ENCODE measurements at regions not wholly inside any gene's neighbourhood (a gene's known extent, or its start where the extent isn't known, plus 50 kb on each side); places are given as distances from the start of the nearest gene placed in this dataset.
A peak's percentile ranks its signal among the peaks of the same experiment; 100 is the strongest.
"Not testable (repeated sequence)": the region's sequence is repeated elsewhere in the genome, so short reads cannot be mapped to it uniquely, and the experiment has no call there.

DNA sequence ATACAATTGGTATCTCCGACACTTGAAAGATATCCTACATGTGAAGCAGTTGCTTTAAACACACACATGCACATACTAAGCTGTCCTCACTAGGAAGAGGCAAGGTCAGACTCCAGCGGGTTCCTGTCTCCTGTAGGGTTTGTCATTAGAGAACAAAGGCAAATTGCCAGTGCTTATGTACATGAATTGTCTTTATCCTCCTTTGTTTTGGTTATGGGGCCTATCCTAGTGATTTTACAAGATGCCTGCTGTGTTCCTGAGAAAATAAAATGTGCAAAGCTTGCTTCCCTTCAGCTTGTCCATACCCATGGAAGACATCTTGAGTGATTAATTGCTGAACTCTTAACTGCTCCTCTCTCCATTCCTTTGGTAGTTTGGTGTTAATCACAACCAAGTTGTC, 86.7 kb upstream of the SLC39A10 start:
- DNase-seq: no peak

GRCh38 chr2:195569255-195569654, 87.8 kb upstream of the SLC39A10 start:
- no peak for DNase-seq

- DNase-seq: not testable (repeated sequence)
Measured at GRCh38 chr2:195564625-195565135, 92.3 kb upstream of the SLC39A10 start.

- no peak for DNase-seq
Measured at GRCh38 chr2:195563857-195564512, 93.0 kb upstream of the SLC39A10 start.

DNA sequence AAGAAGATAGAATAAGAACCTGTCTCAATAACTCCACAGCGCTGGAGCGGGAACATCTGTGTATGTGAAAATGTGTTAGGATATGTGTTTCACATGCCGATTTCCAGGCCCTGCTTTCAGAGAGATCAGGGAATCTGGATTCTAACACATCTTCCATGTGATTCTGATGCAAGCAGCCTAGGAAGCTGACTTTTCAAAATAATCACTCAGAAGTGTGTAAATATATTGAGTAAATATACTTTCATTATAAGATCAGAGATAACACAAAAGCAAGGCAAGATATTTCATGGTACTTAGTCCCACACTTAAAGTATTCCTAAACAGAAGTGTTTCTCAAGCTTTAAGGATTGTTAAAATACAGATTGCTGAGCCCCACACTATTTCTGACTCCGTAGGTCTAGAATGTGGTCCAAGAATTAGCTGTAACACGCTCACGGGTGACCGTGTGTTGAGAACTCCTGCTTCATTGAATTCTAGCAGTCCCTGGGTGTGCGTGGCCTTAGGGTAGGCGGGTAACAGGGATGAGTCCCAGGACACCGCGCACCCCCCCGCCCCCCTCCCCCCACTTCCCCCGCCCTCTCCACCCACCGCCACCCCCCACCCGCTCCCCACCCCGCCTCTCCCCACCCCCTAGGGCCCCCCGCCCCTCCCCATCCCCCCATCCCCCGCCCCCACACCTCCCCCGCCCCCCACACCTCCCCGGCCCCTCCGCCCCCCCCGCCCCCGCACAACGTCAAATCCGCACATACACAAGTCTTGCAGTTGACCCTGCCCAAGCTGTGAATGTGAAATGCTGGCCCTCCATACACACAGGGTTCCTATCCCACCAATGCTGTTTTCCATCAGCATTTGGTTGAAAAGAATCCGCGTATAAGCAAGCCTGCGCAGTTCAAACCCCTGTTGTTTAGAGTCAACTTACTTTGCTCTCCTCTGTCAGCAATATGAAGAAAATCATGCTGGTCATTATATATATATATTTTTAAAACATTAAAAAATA, 94.2 kb upstream of the SLC39A10 start:
- DNase-seq: no peak

DNA sequence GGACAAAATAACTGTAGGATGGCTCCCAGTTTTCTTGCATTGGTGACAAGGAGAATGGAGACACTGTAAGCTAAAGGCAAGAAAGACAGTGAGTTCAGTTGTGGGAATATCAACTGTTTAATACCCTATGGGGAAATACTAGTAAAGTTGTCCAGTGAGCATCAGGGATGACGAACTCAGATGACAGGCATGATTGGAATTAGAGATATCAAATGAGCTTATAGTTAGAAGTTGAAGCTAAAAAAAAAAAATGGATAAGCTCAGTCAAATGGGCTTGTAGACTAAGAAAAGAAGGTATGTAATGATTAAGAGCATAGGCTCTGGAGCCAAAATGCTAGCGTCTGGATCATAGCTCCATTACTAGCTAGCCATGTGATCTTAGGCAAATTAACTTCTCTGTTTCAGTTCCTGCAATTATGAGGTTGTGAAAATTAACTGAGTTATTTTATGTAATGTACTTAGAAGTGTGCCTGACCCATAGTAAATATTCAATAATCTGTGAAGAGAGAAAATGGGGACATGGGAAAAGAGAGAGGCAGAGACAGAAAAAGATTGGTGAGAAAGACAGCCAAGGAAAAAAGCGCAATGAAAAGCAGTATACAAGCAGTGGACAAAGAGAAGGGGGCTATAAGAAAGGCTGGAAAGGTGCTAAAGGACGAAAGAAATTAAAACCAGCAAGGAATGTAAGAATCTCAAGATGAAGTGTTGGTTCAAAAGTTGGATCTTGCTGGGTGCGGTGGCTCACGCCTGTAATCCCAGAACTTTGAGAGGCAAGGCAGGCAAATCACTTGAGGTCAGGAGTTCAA, 95.7 kb upstream of the SLC39A10 start:
- DNase-seq: no peak

DNA sequence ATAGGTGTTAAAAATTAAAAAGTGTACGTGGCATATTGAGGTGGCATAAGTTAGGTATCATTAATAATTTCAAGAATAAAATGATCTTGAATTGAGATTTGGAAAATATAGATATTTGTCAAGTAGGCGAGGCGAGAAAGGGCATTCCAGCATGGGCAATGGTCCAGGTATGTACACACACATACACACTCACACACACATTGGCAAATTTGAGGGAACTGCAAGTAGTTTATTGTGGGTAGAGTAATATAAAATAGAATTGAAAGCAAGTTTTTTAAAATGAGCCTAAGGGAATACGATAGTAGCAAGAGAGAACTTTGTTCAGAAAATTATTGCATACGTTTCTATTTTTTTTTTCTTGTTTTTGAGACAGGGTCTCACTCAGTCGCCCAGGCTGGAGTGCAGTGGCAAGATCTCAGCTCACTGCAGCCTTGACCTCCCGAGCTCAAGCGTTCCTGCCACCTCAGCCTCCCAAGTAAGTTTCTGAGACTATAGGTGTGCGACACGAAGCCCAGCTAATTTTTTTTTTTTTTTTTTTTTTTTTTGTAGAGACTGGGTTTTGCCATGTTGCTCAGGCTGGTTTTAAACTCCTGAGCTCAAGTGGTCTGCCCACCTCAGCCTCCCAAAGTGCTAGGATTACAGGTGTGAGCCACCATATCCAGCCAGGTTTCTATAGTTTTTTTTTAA, 96.7 kb upstream of the SLC39A10 start:
- DNase-seq: no peak

DNA sequence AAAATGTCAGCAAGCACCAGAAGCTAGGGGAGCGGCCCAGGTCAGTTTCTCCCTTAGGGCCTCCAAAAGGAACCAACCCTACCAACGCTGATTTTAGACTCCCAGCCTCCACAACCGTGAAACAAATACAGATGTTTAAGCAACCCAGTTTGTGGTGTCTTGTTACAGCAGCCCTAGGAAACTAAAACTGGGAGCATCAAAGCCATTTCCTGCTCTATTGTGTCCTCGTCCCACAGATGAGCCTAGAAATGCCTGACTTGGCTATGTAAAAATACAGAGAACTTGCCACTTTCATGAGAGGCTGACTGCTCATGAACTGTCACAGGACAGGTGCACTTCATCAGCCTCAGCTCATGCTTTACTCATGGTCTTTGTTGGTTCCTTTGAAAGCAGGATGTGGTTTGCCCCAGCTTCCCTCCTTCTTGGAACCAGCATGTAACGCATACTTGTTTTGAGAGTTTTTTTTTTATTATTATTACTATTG, 97.6 kb upstream of the SLC39A10 start:
- peak; percentile 73 to 76 for DNase-seq

DNA sequence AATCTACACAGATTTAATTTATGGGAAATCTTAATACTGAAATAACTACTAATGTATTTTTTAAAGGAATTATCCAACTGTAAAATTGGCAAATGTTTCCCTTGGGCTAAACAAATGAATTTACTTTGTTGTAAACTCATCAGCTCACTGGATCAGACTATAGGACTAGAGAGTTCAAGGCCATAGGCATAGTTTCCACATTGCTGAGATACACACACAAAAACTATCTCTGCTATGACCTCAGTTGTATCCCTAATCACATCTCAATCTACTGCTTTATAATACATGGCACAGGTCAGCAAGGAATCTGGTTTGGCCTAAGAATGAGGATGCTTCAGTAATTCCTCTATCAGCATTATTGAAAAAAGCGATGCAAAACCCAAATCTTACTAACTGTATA, 101.1 kb upstream of the SLC39A10 start:
- DNase-seq: no peak

- no peak for DNase-seq
Measured at GRCh38 chr2:195552581-195552980, 104.4 kb upstream of the SLC39A10 start.

GRCh38 chr2:195548198-195548940, 108.7 kb upstream of the SLC39A10 start:
- DNase-seq: no peak

GRCh38 chr2:195547268-195547840, 109.7 kb upstream of the SLC39A10 start:
- DNase-seq: not testable (repeated sequence)

GRCh38 chr2:195545811-195546210, 111.2 kb upstream of the SLC39A10 start:
- no peak for DNase-seq

GRCh38 chr2:195543902-195544894, 112.8 kb upstream of the SLC39A10 start:
- peak in 1 of 2 donors; percentile 31 for DNase-seq

DNA sequence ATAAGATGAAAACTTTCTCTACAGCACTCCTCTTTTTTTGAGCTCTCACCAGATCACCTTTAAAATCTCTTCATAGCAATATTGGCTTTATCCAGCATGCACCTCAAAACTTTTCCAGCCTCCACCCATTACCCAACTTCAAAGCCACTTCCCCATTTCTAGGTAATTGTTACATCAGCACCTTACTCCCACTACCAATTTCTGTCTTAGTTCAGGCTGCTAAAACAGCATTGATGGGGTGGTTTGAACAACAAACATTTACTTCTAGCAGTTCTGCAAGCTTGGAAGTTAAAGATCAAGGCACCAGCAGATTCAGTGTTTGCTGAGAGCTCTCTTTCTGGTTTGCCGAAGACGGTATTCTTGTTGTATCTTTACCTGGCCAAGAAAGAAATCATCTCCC, 114.0 kb upstream of the SLC39A10 start:
- DNase-seq: peak in 1 of 2 donors; percentile 21

DNA sequence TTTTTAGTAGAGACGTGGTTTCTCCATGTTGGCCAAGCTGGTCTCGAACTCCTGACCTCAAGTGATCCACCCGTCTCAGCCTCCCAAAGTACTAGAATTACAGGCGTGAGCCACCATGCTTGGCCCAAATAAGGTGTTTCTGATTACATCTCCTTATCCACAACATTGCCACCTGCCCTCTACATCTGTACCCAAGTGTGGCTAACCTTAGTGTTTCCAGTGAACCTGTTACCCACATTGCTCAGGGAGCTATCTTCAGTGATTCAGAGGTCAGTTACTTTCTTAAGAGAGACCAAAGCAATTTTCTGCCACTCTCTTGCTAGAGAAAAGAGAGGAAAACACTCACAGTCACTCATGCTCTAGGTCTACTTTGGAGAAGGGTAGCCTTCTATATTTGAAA, 115.0 kb upstream of the SLC39A10 start:
- DNase-seq: no peak

DNA sequence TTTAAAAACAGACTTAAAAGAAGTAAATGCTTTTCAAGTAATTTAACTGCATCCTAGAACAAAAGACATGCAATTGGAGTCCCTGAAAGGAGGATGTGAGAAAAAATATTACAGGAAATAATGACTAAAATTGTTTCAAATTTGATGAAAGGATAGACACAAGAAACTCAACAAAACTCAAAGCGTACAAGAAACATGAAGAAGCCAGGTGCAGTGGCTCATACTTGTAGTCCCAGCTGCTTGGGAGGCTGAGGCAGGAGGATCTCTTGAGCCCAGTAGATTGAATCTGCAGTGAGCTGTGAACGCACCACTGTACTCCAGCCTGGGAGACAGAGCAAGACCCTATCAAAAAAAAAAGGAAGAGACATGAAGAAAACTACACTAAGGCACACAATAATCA, 118.1 kb upstream of the SLC39A10 start:
- DNase-seq: no peak

GRCh38 chr2:195537811-195538210, 119.2 kb upstream of the SLC39A10 start:
- DNase-seq: no peak

DNA sequence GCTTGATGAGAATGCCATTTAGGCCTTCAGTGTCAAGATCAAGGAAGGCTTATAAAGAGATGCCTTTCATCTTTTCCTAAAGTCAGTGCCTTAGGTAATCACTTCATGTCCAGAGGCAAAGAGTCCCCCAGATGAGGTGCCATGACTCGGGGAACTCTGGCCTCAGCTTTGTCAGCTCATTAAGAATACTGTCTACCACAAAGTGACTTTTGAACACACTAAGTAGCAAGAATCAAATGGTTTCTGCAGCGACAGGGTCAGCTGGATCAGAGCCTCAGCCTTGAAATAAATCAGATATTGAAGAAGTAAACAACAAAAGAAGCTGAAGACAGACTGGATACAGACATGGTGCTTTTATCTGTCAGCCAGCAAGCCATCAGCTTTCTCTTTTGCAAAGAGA, 120.1 kb upstream of the SLC39A10 start:
- no peak for DNase-seq

All from activated CD4-positive, alpha-beta T cell treated with anti-CD3 and anti-CD28 coated beads for 4 hours (primary cell).